ENCODE measurements at regions not wholly inside any gene's neighbourhood (a gene's known extent, or its start where the extent isn't known, plus 50 kb on each side); places are given as distances from the start of the nearest gene placed in this dataset.

DNA sequence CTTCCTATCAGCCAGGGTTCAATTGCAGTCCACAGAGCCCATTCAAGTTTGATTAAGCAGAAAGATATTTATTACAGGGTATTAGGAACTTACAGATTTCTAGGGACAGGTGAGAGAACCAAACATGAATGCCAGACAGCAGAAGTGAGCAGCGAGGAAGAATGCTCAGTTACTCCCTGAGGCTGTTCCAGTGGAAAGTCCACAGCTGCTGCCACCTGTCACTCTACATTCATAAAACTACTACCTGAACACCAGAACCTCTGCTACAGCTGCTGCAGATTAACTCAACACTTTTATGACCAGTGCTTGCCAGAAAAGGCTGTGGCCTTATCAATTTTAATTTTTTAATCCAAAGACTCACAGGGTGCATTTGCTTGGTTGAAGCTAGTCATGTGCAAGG, 325.4 kb upstream of the ONECUT1 start:
- TF ChIP-seq, protein P1, sequence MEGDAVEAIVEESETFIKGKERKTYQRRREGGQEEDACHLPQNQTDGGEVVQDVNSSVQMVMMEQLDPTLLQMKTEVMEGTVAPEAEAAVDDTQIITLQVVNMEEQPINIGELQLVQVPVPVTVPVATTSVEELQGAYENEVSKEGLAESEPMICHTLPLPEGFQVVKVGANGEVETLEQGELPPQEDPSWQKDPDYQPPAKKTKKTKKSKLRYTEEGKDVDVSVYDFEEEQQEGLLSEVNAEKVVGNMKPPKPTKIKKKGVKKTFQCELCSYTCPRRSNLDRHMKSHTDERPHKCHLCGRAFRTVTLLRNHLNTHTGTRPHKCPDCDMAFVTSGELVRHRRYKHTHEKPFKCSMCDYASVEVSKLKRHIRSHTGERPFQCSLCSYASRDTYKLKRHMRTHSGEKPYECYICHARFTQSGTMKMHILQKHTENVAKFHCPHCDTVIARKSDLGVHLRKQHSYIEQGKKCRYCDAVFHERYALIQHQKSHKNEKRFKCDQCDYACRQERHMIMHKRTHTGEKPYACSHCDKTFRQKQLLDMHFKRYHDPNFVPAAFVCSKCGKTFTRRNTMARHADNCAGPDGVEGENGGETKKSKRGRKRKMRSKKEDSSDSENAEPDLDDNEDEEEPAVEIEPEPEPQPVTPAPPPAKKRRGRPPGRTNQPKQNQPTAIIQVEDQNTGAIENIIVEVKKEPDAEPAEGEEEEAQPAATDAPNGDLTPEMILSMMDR (IDR thresholded peaks at IDR 0.05): no peak
- no peak for TF ChIP-seq POLR2AphosphoS5 (IDR thresholded peaks at IDR 0.05)
- no peak for TF ChIP-seq EP300 (IDR thresholded peaks at IDR 0.05)
- no peak for TF ChIP-seq POLR2A (IDR thresholded peaks at IDR 0.05; ENCODE audit: low read depth)
- no peak for DNase-seq (ENCODE audit: extremely low spot score)
- WGBS: 83% methylated on average over 1 of the region's 1 CpG
- intact Hi-C loops (cut with DNase I): no loop called here
- Histone ChIP-seq H3K27ac (replicated peaks in 1 of 4) (no peak overlapping the region), H3K27me3 (no peaks in the 10 kb centered on the region), H3K36me3 (no peaks in the 10 kb centered on the region), H3K4me3 (no peak overlapping the region), H3K4me1 (no peaks in the 10 kb centered on the region), H3K9me3 (peaks cover 0 to 10% (median 3%) of the 10 kb centered on the region in 4 donors)

DNA sequence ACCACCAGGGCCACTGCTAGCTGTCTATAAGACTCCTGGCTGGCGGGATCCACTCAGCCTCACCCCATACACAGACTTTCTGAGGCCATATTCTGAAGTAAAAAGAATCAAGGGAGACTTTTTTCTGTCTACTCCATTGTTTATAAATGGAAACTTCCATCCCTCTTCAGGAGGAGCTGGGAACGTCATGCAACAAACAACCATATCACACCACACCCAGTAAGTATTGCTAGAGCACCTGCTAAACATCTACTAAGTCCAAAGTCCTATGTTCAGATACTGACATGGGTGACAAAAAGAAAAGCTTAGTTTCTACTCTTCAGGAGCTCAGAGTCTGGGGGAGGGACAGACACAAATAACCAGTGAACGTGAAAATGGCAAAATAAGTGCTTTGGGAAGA, 324.8 kb upstream of the ONECUT1 start:
- TF ChIP-seq EP300 (IDR thresholded peaks at IDR 0.05): no peak
- no peak for TF ChIP-seq POLR2AphosphoS5 (IDR thresholded peaks at IDR 0.05)
- TF ChIP-seq POLR2A (IDR thresholded peaks at IDR 0.05; ENCODE audit: low read depth): no peak
- TF ChIP-seq, protein P1 (IDR thresholded peaks at IDR 0.05): no peak
- 63% methylated on average over 3 of the region's 3 CpGs for WGBS
- Histone ChIP-seq H3K27me3 (no peaks in the 10 kb centered on the region), H3K4me1 (no peaks in the 10 kb centered on the region), H3K36me3 (no peaks in the 10 kb centered on the region), H3K27ac (replicated peaks in 1 of 4) (no peak overlapping the region), H3K4me3 (no peak overlapping the region), H3K9me3 (peaks cover 0 to 10% (median 3%) of the 10 kb centered on the region in 4 donors)
- no peak for DNase-seq (ENCODE audit: extremely low spot score)
- intact Hi-C loops (cut with DNase I): no loop called here

DNA sequence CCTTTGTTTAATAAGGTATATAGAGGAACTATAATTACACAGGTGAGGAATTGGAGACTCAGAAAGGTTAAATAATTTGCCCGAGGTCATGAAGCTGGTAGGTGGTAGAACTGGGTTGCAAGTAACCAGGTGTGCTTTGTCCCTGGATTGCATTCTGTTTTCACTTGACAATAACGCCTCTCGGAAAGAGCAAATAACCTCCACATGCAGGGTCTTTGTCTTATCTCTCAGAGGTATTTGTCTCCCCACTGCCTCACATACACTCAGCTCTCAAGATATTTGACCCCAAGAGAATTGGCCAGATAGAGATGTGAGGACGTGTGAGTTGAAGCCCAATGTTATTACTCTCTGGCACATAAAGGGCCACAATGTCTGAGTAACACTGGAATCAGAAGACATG, 320.9 kb upstream of the ONECUT1 start:
- no peak for TF ChIP-seq POLR2A (IDR thresholded peaks at IDR 0.05; ENCODE audit: low read depth)
- no peak for TF ChIP-seq EP300 (IDR thresholded peaks at IDR 0.05)
- TF ChIP-seq POLR2AphosphoS5 (IDR thresholded peaks at IDR 0.05): no peak
- TF ChIP-seq, protein P1 (IDR thresholded peaks at IDR 0.05): no peak
- intact Hi-C loops (cut with DNase I): no loop called here

DNA sequence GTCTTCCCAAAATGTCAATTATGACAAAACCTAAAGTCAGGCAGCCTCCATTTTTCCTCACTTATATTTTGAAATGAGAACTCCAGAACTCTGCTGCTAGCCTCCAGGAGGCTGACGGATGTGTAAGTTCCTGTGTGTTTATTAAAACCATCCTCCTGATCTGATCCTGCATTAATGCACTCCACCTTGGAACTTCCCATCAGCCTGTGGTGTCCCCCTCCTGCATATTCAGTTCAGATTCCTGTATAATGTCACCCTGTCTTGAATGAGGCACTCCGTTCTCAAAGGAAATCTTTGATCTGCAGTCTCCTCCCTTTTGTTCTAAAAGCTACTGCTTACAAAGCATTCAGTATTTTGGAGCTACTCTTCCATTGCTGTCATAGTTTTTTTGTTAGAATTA, 318.2 kb upstream of the ONECUT1 start:
- intact Hi-C loops (cut with DNase I): no loop called here
- no peaks in the 10 kb centered on the region for H3K36me3 ChIP-seq
- no peak for TF ChIP-seq POLR2AphosphoS5 (IDR thresholded peaks at IDR 0.05)
- TF ChIP-seq, protein P1 (IDR thresholded peaks at IDR 0.05): no peak
- TF ChIP-seq EP300 (IDR thresholded peaks at IDR 0.05): no peak
- no peak for TF ChIP-seq POLR2A (IDR thresholded peaks at IDR 0.05; ENCODE audit: low read depth)
- H3K4me1 ChIP-seq: no peaks in the 10 kb centered on the region
- H3K27me3 ChIP-seq: no peaks in the 10 kb centered on the region
- no peaks in the 10 kb centered on the region for H3K9me3 ChIP-seq
- H3K4me3 ChIP-seq: no peak overlapping the region
- WGBS: 60% methylated on average over 2 of the region's 2 CpGs
- no peak for DNase-seq (ENCODE audit: extremely low spot score)
- no peak overlapping the region for H3K27ac ChIP-seq (replicated peaks in 1 of 4)

More for the DNA sequence above, 320.9 kb upstream of the ONECUT1 start:
- Histone ChIP-seq H3K4me3 (no peak overlapping the region), H3K27me3 (no peaks in the 10 kb centered on the region), H3K36me3 (no peaks in the 10 kb centered on the region), H3K4me1 (no peaks in the 10 kb centered on the region), H3K9me3 (peaks cover 0 to 6% (median 2%) of the 10 kb centered on the region in 4 donors), H3K27ac (replicated peaks in 1 of 4) (no peak overlapping the region)
- DNase-seq (ENCODE audit: extremely low spot score): no peak
- 49% methylated on average over 4 of the region's 4 CpGs for WGBS

DNA sequence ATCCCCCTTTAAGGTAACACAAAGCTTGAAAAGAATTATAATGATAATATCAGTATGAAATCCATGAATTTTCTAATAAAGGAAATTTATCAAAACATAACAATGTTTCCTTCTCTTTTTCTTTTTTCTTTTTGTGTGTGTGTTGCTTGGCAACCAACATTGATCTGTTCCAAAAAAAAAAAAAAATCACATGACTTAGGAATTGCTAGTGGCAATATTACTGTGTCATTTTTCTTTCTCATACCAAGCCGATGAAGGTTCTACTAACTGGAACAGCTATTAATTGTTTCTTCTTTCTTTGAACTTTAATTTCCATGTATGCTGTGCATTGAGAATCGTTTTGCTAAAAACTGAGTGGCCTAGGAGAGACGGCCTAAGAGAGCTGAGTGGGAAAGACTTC, 317.7 kb upstream of the ONECUT1 start:
- no peak for TF ChIP-seq POLR2AphosphoS5 (IDR thresholded peaks at IDR 0.05)
- TF ChIP-seq, protein P1 (IDR thresholded peaks at IDR 0.05): no peak
- TF ChIP-seq EP300 (IDR thresholded peaks at IDR 0.05): no peak
- TF ChIP-seq POLR2A (IDR thresholded peaks at IDR 0.05; ENCODE audit: low read depth): no peak
- no peak overlapping the region for H3K27ac ChIP-seq (replicated peaks in 1 of 4)
- no peaks in the 10 kb centered on the region for H3K4me1 ChIP-seq
- no peaks in the 10 kb centered on the region for H3K9me3 ChIP-seq
- intact Hi-C loops (cut with DNase I): no loop called here
- 73% methylated on average over 3 of the region's 3 CpGs for WGBS
- H3K27me3 ChIP-seq: no peaks in the 10 kb centered on the region
- H3K4me3 ChIP-seq: no peak overlapping the region
- no peaks in the 10 kb centered on the region for H3K36me3 ChIP-seq
- no peak for DNase-seq (ENCODE audit: extremely low spot score)

All from esophagus muscularis mucosa (tissue), 4 donors.